ENCODE measurements at regions not wholly inside any gene's neighbourhood (a gene's known extent, or its start where the extent isn't known, plus 50 kb on each side); places are given as distances from the start of the nearest gene placed in this dataset.

DNA sequence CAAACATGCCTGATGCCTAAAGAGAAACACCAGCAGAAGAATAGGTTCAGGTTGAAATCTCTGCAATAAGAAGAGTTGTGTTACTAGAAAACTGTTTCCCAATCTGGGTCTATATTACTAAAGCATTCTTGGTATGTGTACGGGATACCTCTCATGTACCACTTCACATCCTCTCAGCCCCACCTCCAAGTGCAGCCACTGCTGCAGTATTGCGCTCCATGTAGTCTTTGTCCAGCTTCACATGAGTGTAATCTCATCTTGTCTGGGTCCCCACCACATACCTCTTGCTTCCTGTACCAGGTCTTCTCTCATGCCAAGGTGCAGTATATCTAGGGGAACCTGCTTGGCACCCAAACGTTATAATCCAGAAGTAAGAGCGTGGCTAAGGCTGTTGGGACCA lies 187.5 kb upstream of the EEA1 start:
- CTCF ChIA-PET = no interaction called here
- BruUV-seq (replicated peaks) = no TSS peak

GRCh38 chr12:93121729-93122488 lies 192.8 kb upstream of the EEA1 start:
- ChIA-PET CTCF (interaction anchor here (0.6 to 1.5 kb wide), 14 partner anchors 17 to 297 kb away, joined by 3 to 10 read pairs (median 4); no protein-coding TSS in a partner anchor), POLR2A (interaction anchor here (0.6 to 1.9 kb wide), 18 partner anchors 13 to 192 kb away, joined by 3 to 12 read pairs (median 4); partner anchors contain the start of gene EEA1)
- H3K4me1 ChIP-seq = peaks cover 67% of the 10 kb centered on the region
- H3K36me3 ChIP-seq (ENCODE audit: control insufficient read depth, insufficient read depth, low read length) = no peaks in the 10 kb centered on the region
- TSS peak; percentile 79 for BruUV-seq (replicated peaks)
- H3K4me3 ChIP-seq (ENCODE audit: low read depth, low read length) = peak overlapping the region; percentile 24
- H3K27me3 ChIP-seq (replicated peaks; ENCODE audit: control insufficient read depth, insufficient read depth, low read length) = no peaks in the 10 kb centered on the region
- DNase-seq = no peak
- no peaks in the 10 kb centered on the region for H3K9me3 ChIP-seq
- Mint-ChIP-seq H3K9me3 (ENCODE audit: unreplicated experiment) (peaks cover 8% of the 10 kb centered on the region), H3K4me3 (ENCODE audit: unreplicated experiment) (peak overlapping the region; percentile 74), H3K27me3 (ENCODE audit: insufficient read depth, unreplicated experiment) (no peaks in the 10 kb centered on the region), H3K36me3 (ENCODE audit: insufficient read depth, unreplicated experiment) (peaks cover 30% of the 10 kb centered on the region), H3K4me1 (ENCODE audit: low read depth, unreplicated experiment) (peaks cover 50% of the 10 kb centered on the region), H3K27ac (ENCODE audit: unreplicated experiment) (peak overlapping the region; percentile 95)
- TF ChIP-seq, protein P1, sequence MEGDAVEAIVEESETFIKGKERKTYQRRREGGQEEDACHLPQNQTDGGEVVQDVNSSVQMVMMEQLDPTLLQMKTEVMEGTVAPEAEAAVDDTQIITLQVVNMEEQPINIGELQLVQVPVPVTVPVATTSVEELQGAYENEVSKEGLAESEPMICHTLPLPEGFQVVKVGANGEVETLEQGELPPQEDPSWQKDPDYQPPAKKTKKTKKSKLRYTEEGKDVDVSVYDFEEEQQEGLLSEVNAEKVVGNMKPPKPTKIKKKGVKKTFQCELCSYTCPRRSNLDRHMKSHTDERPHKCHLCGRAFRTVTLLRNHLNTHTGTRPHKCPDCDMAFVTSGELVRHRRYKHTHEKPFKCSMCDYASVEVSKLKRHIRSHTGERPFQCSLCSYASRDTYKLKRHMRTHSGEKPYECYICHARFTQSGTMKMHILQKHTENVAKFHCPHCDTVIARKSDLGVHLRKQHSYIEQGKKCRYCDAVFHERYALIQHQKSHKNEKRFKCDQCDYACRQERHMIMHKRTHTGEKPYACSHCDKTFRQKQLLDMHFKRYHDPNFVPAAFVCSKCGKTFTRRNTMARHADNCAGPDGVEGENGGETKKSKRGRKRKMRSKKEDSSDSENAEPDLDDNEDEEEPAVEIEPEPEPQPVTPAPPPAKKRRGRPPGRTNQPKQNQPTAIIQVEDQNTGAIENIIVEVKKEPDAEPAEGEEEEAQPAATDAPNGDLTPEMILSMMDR (IDR thresholded peaks at IDR 0.05; ENCODE audit: insufficient read depth in 1 of 2, low read depth in 1 of 2, low read length in 1 of 2, severe bottlenecking in 1 of 2, unreplicated experiment in 1 of 2) = no peak
- intact Hi-C loops (cut with micrococcal nuclease; ENCODE audit: unreplicated experiment) = loop anchor here (1.0 to 10.0 kb wide), 10 partner anchors 19 to 255 kb away; partner anchors contain the start of gene NUDT4

More for the DNA sequence above, 187.5 kb upstream of the EEA1 start:
- POLR2A ChIA-PET = no interaction called here
- TF ChIP-seq, protein P1 (IDR thresholded peaks at IDR 0.05; ENCODE audit: insufficient read depth in 1 of 2, low read depth in 1 of 2, low read length in 1 of 2, severe bottlenecking in 1 of 2, unreplicated experiment in 1 of 2) = no peak
- intact Hi-C loops (cut with micrococcal nuclease; ENCODE audit: unreplicated experiment) = no loop called here
- peak in 1 of 2 experiments; percentile 20 for DNase-seq
- Histone ChIP-seq H3K27me3 (replicated peaks; ENCODE audit: control insufficient read depth, insufficient read depth, low read length) (no peaks in the 10 kb centered on the region), H3K4me3 (ENCODE audit: low read depth, low read length) (no peak overlapping the region), H3K36me3 (ENCODE audit: control insufficient read depth, insufficient read depth, low read length) (no peaks in the 10 kb centered on the region), H3K4me1 (peaks cover 42% of the 10 kb centered on the region), H3K9me3 (no peaks in the 10 kb centered on the region; the same call in 1 of the 2 replicates)
- Mint-ChIP-seq H3K9me3 (ENCODE audit: unreplicated experiment) (no peaks in the 10 kb centered on the region), H3K36me3 (ENCODE audit: insufficient read depth, unreplicated experiment) (peaks cover 35% of the 10 kb centered on the region), H3K27me3 (ENCODE audit: insufficient read depth, unreplicated experiment) (no peaks in the 10 kb centered on the region), H3K4me3 (ENCODE audit: unreplicated experiment) (peak overlapping the region; percentile 28), H3K27ac (ENCODE audit: unreplicated experiment) (peak overlapping the region; percentile 42), H3K4me1 (ENCODE audit: low read depth, unreplicated experiment) (peaks cover 37% of the 10 kb centered on the region)

DNA sequence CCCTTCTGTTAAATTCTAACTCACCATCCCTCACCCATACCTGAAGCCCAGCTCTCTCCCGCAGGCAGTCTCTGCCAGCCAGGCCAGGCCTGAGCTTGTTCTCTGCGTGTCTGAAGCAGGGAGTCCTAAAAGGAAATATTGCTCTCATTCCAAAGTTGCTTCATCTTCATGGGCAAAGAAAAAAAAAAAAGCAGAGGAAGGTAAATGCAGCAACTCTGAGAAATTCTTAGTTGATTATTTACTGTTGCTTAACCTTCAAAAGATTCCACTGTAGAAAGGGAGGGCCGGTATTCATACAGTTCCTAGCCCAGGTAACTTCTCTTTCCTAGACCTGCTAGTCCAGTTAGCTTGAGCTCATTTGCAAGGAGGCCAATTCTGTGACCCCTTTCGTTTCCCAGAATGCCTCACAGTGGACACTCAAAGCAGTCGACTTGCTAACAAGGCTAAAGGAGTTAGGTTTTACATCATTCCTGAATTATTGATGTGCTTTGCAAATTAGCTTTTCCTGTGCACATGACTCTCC lies 193.5 kb upstream of the EEA1 start:
- peaks cover 55% of the 10 kb centered on the region for H3K4me1 Mint-ChIP-seq (ENCODE audit: low read depth, unreplicated experiment)
- H3K4me3 Mint-ChIP-seq (ENCODE audit: unreplicated experiment) = peak overlapping the region; percentile 74
- Histone ChIP-seq H3K9me3 (no peaks in the 10 kb centered on the region), H3K4me1 (peaks cover 73% of the 10 kb centered on the region), H3K4me3 (ENCODE audit: low read depth, low read length) (peak overlapping the region; percentile 24), H3K36me3 (ENCODE audit: control insufficient read depth, insufficient read depth, low read length) (no peaks in the 10 kb centered on the region), H3K27me3 (replicated peaks; ENCODE audit: control insufficient read depth, insufficient read depth, low read length) (no peaks in the 10 kb centered on the region)
- POLR2A ChIA-PET = interaction anchor here (0.6 to 1.9 kb wide), 18 partner anchors 14 to 193 kb away, joined by 3 to 12 read pairs (median 4); partner anchors contain the start of gene EEA1
- peaks cover 8% of the 10 kb centered on the region for H3K9me3 Mint-ChIP-seq (ENCODE audit: unreplicated experiment)
- intact Hi-C loops (cut with micrococcal nuclease; ENCODE audit: unreplicated experiment) = loop anchor here (1.0 to 10.0 kb wide), 10 partner anchors 20 to 255 kb away; partner anchors contain the start of gene NUDT4
- peaks cover 29% of the 10 kb centered on the region for H3K36me3 Mint-ChIP-seq (ENCODE audit: insufficient read depth, unreplicated experiment)
- CTCF ChIA-PET = interaction anchor here (0.6 to 1.5 kb wide), 15 partner anchors 17 to 297 kb away, joined by 3 to 10 read pairs (median 4); no protein-coding TSS in a partner anchor
- peak overlapping the region; percentile 95 for H3K27ac Mint-ChIP-seq (ENCODE audit: unreplicated experiment)
- TF ChIP-seq, protein P1 (IDR thresholded peaks at IDR 0.05; ENCODE audit: insufficient read depth in 1 of 2, low read depth in 1 of 2, low read length in 1 of 2, severe bottlenecking in 1 of 2, unreplicated experiment in 1 of 2) = no peak
- peak; percentile 89 to 90 for DNase-seq
- BruUV-seq (replicated peaks) = no TSS peak
- no peaks in the 10 kb centered on the region for H3K27me3 Mint-ChIP-seq (ENCODE audit: insufficient read depth, unreplicated experiment)

Measured in Caco-2 (cell line).